ENCODE measurements at regions not wholly inside any gene's neighbourhood (a gene's known extent, or its start where the extent isn't known, plus 50 kb on each side); places are given as distances from the start of the nearest gene placed in this dataset.

GRCh38 chr3:31358473-31359070 lies 174.2 kb upstream of the STT3B start:
- H3K4me2 ChIP-seq: no peak overlapping the region
- H3K27me3 ChIP-seq (ENCODE audit: insufficient read depth): no peaks in the 10 kb centered on the region
- 0 out of 2 replicates have a peak, but pooled peaks cover 3% of the 10 kb centered on the region for H3K9me2 ChIP-seq (ENCODE audit: insufficient read depth)
- DNase-seq (ENCODE audit: low spot score) (no peak), ATAC-seq (no peak)
- H3K36me3 Mint-ChIP-seq (ENCODE audit: low read depth): peaks cover 6% of the 10 kb centered on the region; the same call in 2 of the 3 replicates
- H3K27me3 Mint-ChIP-seq (ENCODE audit: insufficient read depth, low read depth, poor library complexity): peaks cover 3% of the 10 kb centered on the region
- no peaks in the 10 kb centered on the region for H3K79me2 ChIP-seq (replicated peaks; ENCODE audit: insufficient read depth)
- peaks cover 9% of the 10 kb centered on the region for H3K4me1 Mint-ChIP-seq
- H3K27ac Mint-ChIP-seq: no peak overlapping the region
- H2AFZ ChIP-seq: no peak overlapping the region
- H3K4me3 Mint-ChIP-seq: no peak overlapping the region
- no peak for TF ChIP-seq NANOG (IDR thresholded peaks at IDR 0.05; ENCODE audit: borderline replicate concordance)
- no peak for TF ChIP-seq STAT1 (IDR thresholded peaks at IDR 0.05; ENCODE audit: unreplicated experiment)
- H4K20me1 ChIP-seq (replicated peaks; ENCODE audit: insufficient read depth): no peaks in the 10 kb centered on the region
- peaks cover 11% of the 10 kb centered on the region; the same call in 1 of the 2 replicates for H3K4me1 ChIP-seq (ENCODE audit: insufficient read depth)
- H3K4me3 ChIP-seq: no peak overlapping the region
- H3F3A ChIP-seq (replicated peaks; ENCODE audit: low read depth): no peaks in the 10 kb centered on the region
- no peak overlapping the region for H3K27ac ChIP-seq (ENCODE audit: low read depth)
- no peaks in the 10 kb centered on the region for H3K36me3 ChIP-seq (ENCODE audit: insufficient read depth)
- H3K9me3 Mint-ChIP-seq: peaks cover 5% of the 10 kb centered on the region; the same call in 1 of the 3 replicates

- Histone ChIP-seq H4K20me1 (replicated peaks; ENCODE audit: insufficient read depth) (no peaks in the 10 kb centered on the region), H3K4me2 (no peak overlapping the region), H2AFZ (peak overlapping the region; percentile 15; the same call in 1 of the 2 replicates), H3K27me3 (ENCODE audit: insufficient read depth) (no peaks in the 10 kb centered on the region), H3K4me1 (ENCODE audit: insufficient read depth) (peaks cover 11% of the 10 kb centered on the region; the same call in 1 of the 2 replicates), H3K79me2 (replicated peaks; ENCODE audit: insufficient read depth) (no peaks in the 10 kb centered on the region), H3K9me2 (ENCODE audit: insufficient read depth) (peaks cover 13% of the 10 kb centered on the region), H3F3A (replicated peaks; ENCODE audit: low read depth) (no peaks in the 10 kb centered on the region), H3K36me3 (ENCODE audit: insufficient read depth) (no peaks in the 10 kb centered on the region), H3K27ac (ENCODE audit: low read depth) (no peak overlapping the region), H3K4me3 (no peak overlapping the region)
- H3K4me1 Mint-ChIP-seq: peaks cover 9% of the 10 kb centered on the region
- peaks cover 6% of the 10 kb centered on the region for H3K27me3 Mint-ChIP-seq (ENCODE audit: insufficient read depth, low read depth, poor library complexity)
- TF ChIP-seq NANOG (IDR thresholded peaks at IDR 0.05; ENCODE audit: borderline replicate concordance) (no peak), EZH2phosphoT487 (IDR thresholded peaks at IDR 0.05; ENCODE audit: unreplicated experiment) (no peak), REST (IDR thresholded peaks at IDR 0.05; ENCODE audit: unreplicated experiment) (no peak), ZNF331 (CRISPR knock-in tag; IDR thresholded peaks at IDR 0.05; ENCODE audit: low read depth) (no peak), CREB1 (CRISPR knock-in tag; IDR thresholded peaks at IDR 0.05; ENCODE audit: low read depth) (no peak), CTCF (conservative IDR thresholded peaks at IDR 0.05; ENCODE audit: low read depth in 2 of 2) (no peak), STAT1 (IDR thresholded peaks at IDR 0.05; ENCODE audit: unreplicated experiment) (no peak), ETS1 (IDR thresholded peaks at IDR 0.05) (no peak)
- ATAC-seq (no peak), DNase-seq (ENCODE audit: low spot score) (peak; percentile 3)
- peaks cover 5% of the 10 kb centered on the region; the same call in 2 of the 3 replicates for H3K36me3 Mint-ChIP-seq (ENCODE audit: low read depth)
- no peak overlapping the region for H3K27ac Mint-ChIP-seq
- no peaks in the 10 kb centered on the region for H3K9me3 Mint-ChIP-seq
- no peak overlapping the region for H3K4me3 Mint-ChIP-seq
These were observed 171.1 kb upstream of the STT3B start for GRCh38 chr3:31361371-31362273.
